ENCODE measurements at regions not wholly inside any gene's neighbourhood (a gene's known extent, or its start where the extent isn't known, plus 50 kb on each side); places are given as distances from the start of the nearest gene placed in this dataset.

DNA sequence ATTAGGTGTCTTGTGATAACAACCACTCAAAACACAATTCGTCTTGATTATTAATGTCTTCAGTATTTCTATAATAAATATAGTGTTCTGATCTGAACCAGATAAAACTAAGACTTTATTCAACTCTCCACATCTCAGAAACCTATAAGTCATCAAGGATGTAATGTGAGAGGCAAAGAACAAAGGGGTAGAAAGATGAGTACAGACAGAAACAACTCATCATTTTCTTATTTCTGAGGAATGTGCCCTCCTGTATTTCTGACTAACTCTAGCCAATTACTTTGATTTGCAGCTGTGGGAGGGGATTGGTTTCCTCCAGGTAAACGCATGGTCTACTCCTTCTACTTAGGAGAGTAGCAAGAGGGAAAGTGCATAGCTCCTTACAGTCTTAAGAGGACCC lies 73.7 kb upstream of the ST6GALNAC5 start:
- DNase-seq (ENCODE audit: insufficient read length, low spot score) (no peak), FAIRE-seq (no peak)
- TF ChIP-seq, protein P1, sequence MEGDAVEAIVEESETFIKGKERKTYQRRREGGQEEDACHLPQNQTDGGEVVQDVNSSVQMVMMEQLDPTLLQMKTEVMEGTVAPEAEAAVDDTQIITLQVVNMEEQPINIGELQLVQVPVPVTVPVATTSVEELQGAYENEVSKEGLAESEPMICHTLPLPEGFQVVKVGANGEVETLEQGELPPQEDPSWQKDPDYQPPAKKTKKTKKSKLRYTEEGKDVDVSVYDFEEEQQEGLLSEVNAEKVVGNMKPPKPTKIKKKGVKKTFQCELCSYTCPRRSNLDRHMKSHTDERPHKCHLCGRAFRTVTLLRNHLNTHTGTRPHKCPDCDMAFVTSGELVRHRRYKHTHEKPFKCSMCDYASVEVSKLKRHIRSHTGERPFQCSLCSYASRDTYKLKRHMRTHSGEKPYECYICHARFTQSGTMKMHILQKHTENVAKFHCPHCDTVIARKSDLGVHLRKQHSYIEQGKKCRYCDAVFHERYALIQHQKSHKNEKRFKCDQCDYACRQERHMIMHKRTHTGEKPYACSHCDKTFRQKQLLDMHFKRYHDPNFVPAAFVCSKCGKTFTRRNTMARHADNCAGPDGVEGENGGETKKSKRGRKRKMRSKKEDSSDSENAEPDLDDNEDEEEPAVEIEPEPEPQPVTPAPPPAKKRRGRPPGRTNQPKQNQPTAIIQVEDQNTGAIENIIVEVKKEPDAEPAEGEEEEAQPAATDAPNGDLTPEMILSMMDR (IDR thresholded peaks at IDR 0.05; ENCODE audit: insufficient read depth, missing control alignments) = no peak

DNA sequence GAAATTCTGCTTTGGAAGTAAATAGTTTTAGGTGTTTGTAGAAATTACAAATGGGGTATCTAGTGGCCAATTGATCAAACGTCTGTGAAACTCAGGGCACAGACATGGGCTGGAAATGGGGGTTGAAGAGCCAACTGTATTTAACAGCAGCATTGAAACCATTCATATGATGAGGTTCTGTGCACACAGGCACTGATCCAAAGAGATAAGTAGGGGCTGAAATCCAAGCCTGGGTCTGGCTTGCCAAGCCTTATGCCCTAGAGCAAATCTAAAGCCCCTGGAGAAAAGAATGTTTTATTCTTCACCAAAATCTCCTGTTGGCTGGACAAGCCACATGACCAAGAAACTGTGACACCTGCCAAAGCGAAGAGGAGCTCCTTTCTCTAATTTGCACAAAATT lies 67.6 kb upstream of the ST6GALNAC5 start:
- TF ChIP-seq, protein P1 (IDR thresholded peaks at IDR 0.05; ENCODE audit: insufficient read depth, missing control alignments) = no peak
- DNase-seq (ENCODE audit: insufficient read length, low spot score) = no peak
- no peak for FAIRE-seq

DNA sequence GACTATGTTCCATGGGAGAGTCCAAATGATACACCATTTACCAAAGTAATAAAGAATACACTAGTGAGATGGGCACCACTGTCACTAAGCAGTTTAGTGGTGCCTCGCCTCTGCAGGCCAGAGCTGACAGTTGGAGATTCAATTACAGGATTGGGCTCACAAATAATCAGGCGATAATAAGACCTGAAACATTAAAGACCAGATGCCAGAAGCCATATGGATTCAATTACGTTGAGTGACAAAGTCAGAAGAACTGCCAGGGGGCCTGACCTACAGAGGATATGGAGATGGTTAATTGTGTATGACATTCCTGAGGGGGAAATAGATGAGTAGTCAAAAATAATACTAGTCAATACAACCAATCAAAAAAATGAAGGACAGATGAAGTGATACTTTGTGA lies 65.2 kb upstream of the ST6GALNAC5 start:
- FAIRE-seq (peak; percentile 88), DNase-seq (ENCODE audit: insufficient read length, low spot score) (peak; percentile 13)
- TF ChIP-seq, protein P1 (IDR thresholded peaks at IDR 0.05; ENCODE audit: insufficient read depth, missing control alignments) = no peak

- TF ChIP-seq, protein P1 (IDR thresholded peaks at IDR 0.05; ENCODE audit: insufficient read depth, missing control alignments) = no peak
- FAIRE-seq = no peak
Observed at GRCh38 chr1:76807543-76808260, 59.6 kb upstream of the ST6GALNAC5 start.

More at GRCh38 chr1:76807543-76808260, 59.6 kb upstream of the ST6GALNAC5 start:
- DNase-seq (ENCODE audit: insufficient read length, low spot score) = no peak
